ENCODE measurements at regions not wholly inside any gene's neighbourhood (a gene's known extent, or its start where the extent isn't known, plus 50 kb on each side); places are given as distances from the start of the nearest gene placed in this dataset.

GRCh38 chr5:4411664-4412063, 728.5 kb upstream of the ADAMTS16 start:
- no peak for FAIRE-seq
- Mint-ChIP-seq H3K4me1 (ENCODE audit: low read depth, unreplicated experiment) (no peaks in the 10 kb centered on the region), H3K36me3 (ENCODE audit: low read depth, unreplicated experiment) (no peaks in the 10 kb centered on the region), H3K27me3 (ENCODE audit: low read depth, unreplicated experiment) (peaks cover 12% of the 10 kb centered on the region), H3K27ac (ENCODE audit: unreplicated experiment) (no peak overlapping the region), H3K4me3 (ENCODE audit: unreplicated experiment) (no peak overlapping the region), H3K9me3 (ENCODE audit: unreplicated experiment) (no peaks in the 10 kb centered on the region)
- no peaks in the 10 kb centered on the region for H3K79me2 ChIP-seq (ENCODE audit: insufficient read depth, low read length)
- H3K4me3 ChIP-seq (ENCODE audit: insufficient read depth, low read depth, low read length), result no peak overlapping the region
- H3K27me3 ChIP-seq (ENCODE audit: insufficient read depth, low read length), result no peaks in the 10 kb centered on the region
- no peak overlapping the region for H3K4me2 ChIP-seq (ENCODE audit: low read length)
- no peak overlapping the region for H2AFZ ChIP-seq (ENCODE audit: low read depth, low read length)
- peaks cover 8% of the 10 kb centered on the region for H3K9me3 ChIP-seq (ENCODE audit: insufficient read depth, low read depth, low read length)
- H3K9ac ChIP-seq (ENCODE audit: low read length), result no peak overlapping the region
- H3K4me1 ChIP-seq (ENCODE audit: insufficient read depth, low read length), result no peaks in the 10 kb centered on the region
- no peak for DNase-seq (ENCODE audit: low read depth)
- no peak overlapping the region for H3K27ac ChIP-seq (ENCODE audit: low read depth, low read length)
- no peak for TF ChIP-seq CTCF (IDR thresholded peaks at IDR 0.05; ENCODE audit: insufficient read depth, low read depth, low read length)
- H4K20me1 ChIP-seq (ENCODE audit: insufficient read depth, low read length), result no peaks in the 10 kb centered on the region
- no peaks in the 10 kb centered on the region for H3K36me3 ChIP-seq (ENCODE audit: insufficient read depth, low read length)

GRCh38 chr5:4413996-4414395, 726.1 kb upstream of the ADAMTS16 start:
- Histone ChIP-seq H3K4me2 (ENCODE audit: low read length) (no peak overlapping the region), H3K4me1 (ENCODE audit: insufficient read depth, low read length) (no peaks in the 10 kb centered on the region), H4K20me1 (ENCODE audit: insufficient read depth, low read length) (no peaks in the 10 kb centered on the region), H3K9me3 (ENCODE audit: insufficient read depth, low read depth, low read length) (peaks cover 6% of the 10 kb centered on the region), H3K9ac (ENCODE audit: low read length) (no peak overlapping the region), H2AFZ (ENCODE audit: low read depth, low read length) (no peak overlapping the region), H3K27ac (ENCODE audit: low read depth, low read length) (no peak overlapping the region), H3K4me3 (ENCODE audit: insufficient read depth, low read depth, low read length) (no peak overlapping the region), H3K36me3 (ENCODE audit: insufficient read depth, low read length) (no peaks in the 10 kb centered on the region), H3K79me2 (ENCODE audit: insufficient read depth, low read length) (no peaks in the 10 kb centered on the region), H3K27me3 (ENCODE audit: insufficient read depth, low read length) (no peaks in the 10 kb centered on the region)
- no peak overlapping the region for H3K4me3 Mint-ChIP-seq (ENCODE audit: unreplicated experiment)
- peaks cover 11% of the 10 kb centered on the region for H3K27me3 Mint-ChIP-seq (ENCODE audit: low read depth, unreplicated experiment)
- no peaks in the 10 kb centered on the region for H3K36me3 Mint-ChIP-seq (ENCODE audit: low read depth, unreplicated experiment)
- no peak overlapping the region for H3K27ac Mint-ChIP-seq (ENCODE audit: unreplicated experiment)
- DNase-seq (ENCODE audit: low read depth), result no peak
- FAIRE-seq, result no peak
- TF ChIP-seq CTCF (IDR thresholded peaks at IDR 0.05; ENCODE audit: insufficient read depth, low read depth, low read length) (no peak), EZH2 (IDR thresholded peaks at IDR 0.05; ENCODE audit: insufficient read depth, low read length) (no peak)
- H3K4me1 Mint-ChIP-seq (ENCODE audit: low read depth, unreplicated experiment), result no peaks in the 10 kb centered on the region
- no peaks in the 10 kb centered on the region for H3K9me3 Mint-ChIP-seq (ENCODE audit: unreplicated experiment)

GRCh38 chr5:4418084-4418483, 722.0 kb upstream of the ADAMTS16 start:
- no peak for DNase-seq (ENCODE audit: low read depth)
- H3K4me3 ChIP-seq (ENCODE audit: insufficient read depth, low read depth, low read length), result no peak overlapping the region
- H3K4me3 Mint-ChIP-seq (ENCODE audit: unreplicated experiment), result no peak overlapping the region
- no peak for FAIRE-seq
- peaks cover 2% of the 10 kb centered on the region for H3K27me3 Mint-ChIP-seq (ENCODE audit: low read depth, unreplicated experiment)
- H2AFZ ChIP-seq (ENCODE audit: low read depth, low read length), result no peak overlapping the region
- no peak overlapping the region for H3K27ac ChIP-seq (ENCODE audit: low read depth, low read length)
- no peaks in the 10 kb centered on the region for H3K79me2 ChIP-seq (ENCODE audit: insufficient read depth, low read length)
- H3K4me1 ChIP-seq (ENCODE audit: insufficient read depth, low read length), result no peaks in the 10 kb centered on the region
- H3K4me2 ChIP-seq (ENCODE audit: low read length), result no peak overlapping the region
- H3K36me3 ChIP-seq (ENCODE audit: insufficient read depth, low read length), result no peaks in the 10 kb centered on the region
- H3K36me3 Mint-ChIP-seq (ENCODE audit: low read depth, unreplicated experiment), result no peaks in the 10 kb centered on the region
- peaks cover 6% of the 10 kb centered on the region for H3K9me3 ChIP-seq (ENCODE audit: insufficient read depth, low read depth, low read length)
- H3K27ac Mint-ChIP-seq (ENCODE audit: unreplicated experiment), result no peak overlapping the region
- H3K9me3 Mint-ChIP-seq (ENCODE audit: unreplicated experiment), result no peaks in the 10 kb centered on the region
- H3K27me3 ChIP-seq (ENCODE audit: insufficient read depth, low read length), result no peaks in the 10 kb centered on the region
- no peak overlapping the region for H3K9ac ChIP-seq (ENCODE audit: low read length)
- no peaks in the 10 kb centered on the region for H4K20me1 ChIP-seq (ENCODE audit: insufficient read depth, low read length)
- no peak for TF ChIP-seq CTCF (IDR thresholded peaks at IDR 0.05; ENCODE audit: insufficient read depth, low read depth, low read length)
- no peak for TF ChIP-seq EZH2 (IDR thresholded peaks at IDR 0.05; ENCODE audit: insufficient read depth, low read length)
- no peaks in the 10 kb centered on the region for H3K4me1 Mint-ChIP-seq (ENCODE audit: low read depth, unreplicated experiment)
